ENCODE measurements at regions not wholly inside any gene's neighbourhood (a gene's known extent, or its start where the extent isn't known, plus 50 kb on each side); places are given as distances from the start of the nearest gene placed in this dataset.
A peak's percentile ranks its signal among the peaks of the same experiment; 100 is the strongest.

GRCh38 chr2:182638667-182639066 is 77.4 kb upstream of the DNAJC10 start:
- no peak for ATAC-seq

DNA sequence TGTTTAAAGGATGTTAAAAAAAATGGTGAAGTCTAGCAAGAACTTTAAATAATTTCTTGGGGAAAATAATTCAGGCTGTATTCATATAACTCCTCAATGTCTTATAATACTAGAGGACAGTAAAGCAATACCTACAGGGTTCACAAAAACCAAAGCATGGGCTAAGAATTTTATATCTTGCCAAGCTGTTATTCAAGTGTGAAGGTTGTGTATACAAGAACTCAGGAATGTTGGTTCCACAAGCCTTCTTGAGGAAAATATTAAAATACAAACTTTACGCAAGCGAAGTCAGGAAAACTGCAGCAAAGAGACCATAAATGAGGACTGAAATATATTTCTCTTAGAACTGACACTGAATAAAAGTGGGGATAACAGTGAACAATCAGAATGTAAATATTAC is 76.1 kb upstream of the DNAJC10 start:
- Mint-ChIP-seq H3K27me3 (ENCODE audit: low read depth) (no peaks in the 10 kb centered on the region), H3K27ac (no peak overlapping the region), H3K36me3 (no peaks in the 10 kb centered on the region), H3K4me3 (no peak overlapping the region), H3K4me1 (peaks cover 18% of the 10 kb centered on the region), H3K9me3 (no peaks in the 10 kb centered on the region)
- DNase-seq (ENCODE audit: low spot score) (no peak), ATAC-seq (no peak)
- ChIA-PET CTCF (no interaction called here), POLR2A (no interaction called here)
- TF ChIP-seq OVOL2 (CRISPR knock-in tag; IDR thresholded peaks at IDR 0.05; ENCODE audit: borderline replicate concordance) (no peak), CREM (CRISPR knock-in tag; IDR thresholded peaks at IDR 0.05) (no peak)

More at GRCh38 chr2:182638667-182639066, 77.4 kb upstream of the DNAJC10 start:
- Mint-ChIP-seq H3K9me3 (no peaks in the 10 kb centered on the region), H3K27ac (peak overlapping the region; percentile 11; the same call in 1 of the 2 replicates), H3K36me3 (no peaks in the 10 kb centered on the region), H3K4me1 (peaks cover 30% of the 10 kb centered on the region), H3K4me3 (no peak overlapping the region), H3K27me3 (ENCODE audit: low read depth) (no peaks in the 10 kb centered on the region)
- no peak for DNase-seq (ENCODE audit: low spot score)
- POLR2A ChIA-PET: no interaction called here
- TF ChIP-seq, protein P1, sequence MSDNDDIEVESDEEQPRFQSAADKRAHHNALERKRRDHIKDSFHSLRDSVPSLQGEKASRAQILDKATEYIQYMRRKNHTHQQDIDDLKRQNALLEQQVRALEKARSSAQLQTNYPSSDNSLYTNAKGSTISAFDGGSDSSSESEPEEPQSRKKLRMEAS (CRISPR knock-in tag; IDR thresholded peaks at IDR 0.05): no peak
- no peak for TF ChIP-seq HMGA2 (CRISPR knock-in tag; IDR thresholded peaks at IDR 0.05)
- TF ChIP-seq TP53 (CRISPR knock-in tag; IDR thresholded peaks at IDR 0.05): no peak
- no peak for TF ChIP-seq ELF4 (CRISPR knock-in tag; IDR thresholded peaks at IDR 0.05; ENCODE audit: low read depth)
- no peak for TF ChIP-seq NR1H2 (CRISPR knock-in tag; IDR thresholded peaks at IDR 0.05)
- no peak for TF ChIP-seq ZNF232 (CRISPR knock-in tag; IDR thresholded peaks at IDR 0.05)
- TF ChIP-seq NFATC4 (CRISPR knock-in tag; IDR thresholded peaks at IDR 0.05): no peak
- TF ChIP-seq, protein P2, sequence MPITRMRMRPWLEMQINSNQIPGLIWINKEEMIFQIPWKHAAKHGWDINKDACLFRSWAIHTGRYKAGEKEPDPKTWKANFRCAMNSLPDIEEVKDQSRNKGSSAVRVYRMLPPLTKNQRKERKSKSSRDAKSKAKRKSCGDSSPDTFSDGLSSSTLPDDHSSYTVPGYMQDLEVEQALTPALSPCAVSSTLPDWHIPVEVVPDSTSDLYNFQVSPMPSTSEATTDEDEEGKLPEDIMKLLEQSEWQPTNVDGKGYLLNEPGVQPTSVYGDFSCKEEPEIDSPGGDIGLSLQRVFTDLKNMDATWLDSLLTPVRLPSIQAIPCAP (CRISPR knock-in tag; IDR thresholded peaks at IDR 0.05): no peak
- CTCF ChIA-PET: no interaction called here

GRCh38 chr2:182642328-182642727 is 73.7 kb upstream of the DNAJC10 start:
- Mint-ChIP-seq H3K4me3 (no peak overlapping the region), H3K4me1 (peaks cover 13% of the 10 kb centered on the region), H3K9me3 (peaks cover 4% of the 10 kb centered on the region; the same call in 1 of the 2 replicates), H3K36me3 (no peaks in the 10 kb centered on the region), H3K27me3 (ENCODE audit: low read depth) (no peaks in the 10 kb centered on the region), H3K27ac (no peak overlapping the region)
- DNase-seq (ENCODE audit: low spot score): peak; percentile 49
- ATAC-seq: peak; percentile 98
- ChIA-PET CTCF (no interaction called here), POLR2A (no interaction called here)
- TF ChIP-seq, protein P3, sequence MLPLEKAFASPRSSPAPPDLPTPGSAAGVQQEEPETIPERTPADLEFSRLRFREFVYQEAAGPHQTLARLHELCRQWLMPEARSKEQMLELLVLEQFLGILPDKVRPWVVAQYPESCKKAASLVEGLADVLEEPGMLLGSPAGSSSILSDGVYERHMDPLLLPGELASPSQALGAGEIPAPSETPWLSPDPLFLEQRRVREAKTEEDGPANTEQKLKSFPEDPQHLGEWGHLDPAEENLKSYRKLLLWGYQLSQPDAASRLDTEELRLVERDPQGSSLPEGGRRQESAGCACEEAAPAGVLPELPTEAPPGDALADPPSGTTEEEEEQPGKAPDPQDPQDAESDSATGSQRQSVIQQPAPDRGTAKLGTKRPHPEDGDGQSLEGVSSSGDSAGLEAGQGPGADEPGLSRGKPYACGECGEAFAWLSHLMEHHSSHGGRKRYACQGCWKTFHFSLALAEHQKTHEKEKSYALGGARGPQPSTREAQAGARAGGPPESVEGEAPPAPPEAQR (CRISPR knock-in tag; IDR thresholded peaks at IDR 0.05): no peak
- TF ChIP-seq FOXK1 (CRISPR knock-in tag; IDR thresholded peaks at IDR 0.05): no peak
- no peak for TF ChIP-seq ZNF396 (CRISPR knock-in tag; IDR thresholded peaks at IDR 0.05; ENCODE audit: borderline replicate concordance)

GRCh38 chr2:182646763-182647498 is 69.1 kb upstream of the DNAJC10 start:
- CTCF ChIA-PET: interaction anchor here (0.9 kb wide), 1 partner anchor 36 kb away, joined by 3 read pairs; no protein-coding TSS in a partner anchor
- POLR2A ChIA-PET: no interaction called here
- H3K9me3 Mint-ChIP-seq: peaks cover 4% of the 10 kb centered on the region; the same call in 1 of the 2 replicates
- no peaks in the 10 kb centered on the region for H3K27me3 Mint-ChIP-seq (ENCODE audit: low read depth)
- H3K4me3 Mint-ChIP-seq: no peak overlapping the region
- peaks cover 20% of the 10 kb centered on the region for H3K4me1 Mint-ChIP-seq
- no peaks in the 10 kb centered on the region for H3K36me3 Mint-ChIP-seq
- no peak for ATAC-seq
- no peak overlapping the region for H3K27ac Mint-ChIP-seq
- DNase-seq (ENCODE audit: low spot score): no peak
- TF ChIP-seq TP53 (CRISPR knock-in tag; IDR thresholded peaks at IDR 0.05) (no peak), RELA (CRISPR knock-in tag; IDR thresholded peaks at IDR 0.05; ENCODE audit: borderline replicate concordance) (no peak), TEAD4 (CRISPR knock-in tag; IDR thresholded peaks at IDR 0.05) (no peak), CBFB (CRISPR knock-in tag; IDR thresholded peaks at IDR 0.05; ENCODE audit: low read depth) (no peak), CREM (CRISPR knock-in tag; IDR thresholded peaks at IDR 0.05) (no peak), ZNF219 (CRISPR knock-in tag; IDR thresholded peaks at IDR 0.05; ENCODE audit: borderline replicate concordance) (no peak), ZNF423 (CRISPR knock-in tag; IDR thresholded peaks at IDR 0.05) (no peak), CTCF (IDR thresholded peaks at IDR 0.05) (no peak)
- TF ChIP-seq, protein P4, sequence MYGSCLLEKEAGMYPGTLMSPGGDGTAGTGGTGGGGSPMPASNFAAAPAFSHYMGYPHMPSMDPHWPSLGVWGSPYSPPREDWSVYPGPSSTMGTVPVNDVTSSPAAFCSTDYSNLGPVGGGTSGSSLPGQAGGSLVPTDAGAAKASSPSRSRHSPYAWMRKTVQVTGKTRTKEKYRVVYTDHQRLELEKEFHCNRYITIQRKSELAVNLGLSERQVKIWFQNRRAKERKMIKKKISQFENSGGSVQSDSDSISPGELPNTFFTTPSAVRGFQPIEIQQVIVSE (CRISPR knock-in tag; IDR thresholded peaks at IDR 0.05; ENCODE audit: borderline replicate concordance): no peak
- TF ChIP-seq, protein P5, sequence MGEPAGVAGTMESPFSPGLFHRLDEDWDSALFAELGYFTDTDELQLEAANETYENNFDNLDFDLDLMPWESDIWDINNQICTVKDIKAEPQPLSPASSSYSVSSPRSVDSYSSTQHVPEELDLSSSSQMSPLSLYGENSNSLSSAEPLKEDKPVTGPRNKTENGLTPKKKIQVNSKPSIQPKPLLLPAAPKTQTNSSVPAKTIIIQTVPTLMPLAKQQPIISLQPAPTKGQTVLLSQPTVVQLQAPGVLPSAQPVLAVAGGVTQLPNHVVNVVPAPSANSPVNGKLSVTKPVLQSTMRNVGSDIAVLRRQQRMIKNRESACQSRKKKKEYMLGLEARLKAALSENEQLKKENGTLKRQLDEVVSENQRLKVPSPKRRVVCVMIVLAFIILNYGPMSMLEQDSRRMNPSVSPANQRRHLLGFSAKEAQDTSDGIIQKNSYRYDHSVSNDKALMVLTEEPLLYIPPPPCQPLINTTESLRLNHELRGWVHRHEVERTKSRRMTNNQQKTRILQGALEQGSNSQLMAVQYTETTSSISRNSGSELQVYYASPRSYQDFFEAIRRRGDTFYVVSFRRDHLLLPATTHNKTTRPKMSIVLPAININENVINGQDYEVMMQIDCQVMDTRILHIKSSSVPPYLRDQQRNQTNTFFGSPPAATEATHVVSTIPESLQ (CRISPR knock-in tag; IDR thresholded peaks at IDR 0.05): no peak

All from WTC11 (cell line).